Prostate gland (tissue), 2 donors: ENCODE measurements at regions not wholly inside any gene's neighbourhood (a gene's known extent, or its start where the extent isn't known, plus 50 kb on each side); places are given as distances from the start of the nearest gene placed in this dataset.

Experiments
- DNase-seq: peaks from one replicate; pipeline ENCODE4 v3.0.0-alpha.2; 2019; ENCODE audit warnings: low spot score
- H3K27ac ChIP-seq, 2 donors: fragments of 200-600 bp; sonication (generic); 2 replicates each; pipeline ENCODE4 v1.5.1; 2017 to 2019
- H3K27me3 ChIP-seq: fragments of 200-600 bp; sonication (generic); replicated peaks from 2 replicates; pipeline ENCODE4 v1.5.1; 2019; ENCODE audit not compliant: insufficient read depth
- H3K36me3 ChIP-seq, 2 donors: fragments of 200-600 bp; sonication (generic); 1 replicate in 1 of 2; 2 replicates in 1 of 2; pipeline versions ENCODE4 v1.5.1 to v1.8.1; 2017 to 2019
- H3K4me1 ChIP-seq: fragments of 200-600 bp; sonication (generic); replicated peaks from 2 replicates; pipeline ENCODE4 v1.5.1; 2019
- H3K4me3 ChIP-seq, 2 donors: fragments of 200-600 bp; sonication (generic); 2 replicates each; pipeline ENCODE4 v1.5.1; 2017 to 2019
- H3K9me3 ChIP-seq: fragments of 200-600 bp; sonication (generic); 2 replicates; pipeline ENCODE4 v1.5.1; 2017
- POLR2A ChIP-seq: fragments of 450-650 bp; IDR thresholded peaks from one replicate; pipeline ENCODE4 v1.6.1; 2016; ENCODE audit warnings: antibody characterized with exemption, mild to moderate bottlenecking
- POLR2AphosphoS5 ChIP-seq: sonication (generic); formaldehyde crosslinking; IDR thresholded peaks from one replicate; pipeline ENCODE4 v1.6.1; 2017; ENCODE audit warnings: antibody characterized with exemption
- WGBS: methylation state at CpG from one replicate; pipeline ENCODE4 v1.1.5; 2018; 5-methylcytosine and 5-hydroxymethylcytosine counted together
- intact Hi-C: fragments of 100-400 bp; cut with DNase I; formaldehyde crosslinking; loops from one replicate; pipeline ENCODE4 v1.14.2; 2022
- TF ChIP-seq, protein P1 (sequence below), 4 experiments: fragments of 200-600 bp in 2 of 4; fragments of 450-650 bp in 2 of 4; sonication (generic) in 2 of 4; IDR thresholded peaks; 1 replicate in 3 of 4; 2 replicates in 1 of 4; pipeline ENCODE4 v1.5.1; 2016 to 2019; ENCODE audit warnings: antibody characterized with exemption in 4 of 4, mild to moderate bottlenecking in 2 of 4, moderate library complexity in 2 of 4

DNA sequence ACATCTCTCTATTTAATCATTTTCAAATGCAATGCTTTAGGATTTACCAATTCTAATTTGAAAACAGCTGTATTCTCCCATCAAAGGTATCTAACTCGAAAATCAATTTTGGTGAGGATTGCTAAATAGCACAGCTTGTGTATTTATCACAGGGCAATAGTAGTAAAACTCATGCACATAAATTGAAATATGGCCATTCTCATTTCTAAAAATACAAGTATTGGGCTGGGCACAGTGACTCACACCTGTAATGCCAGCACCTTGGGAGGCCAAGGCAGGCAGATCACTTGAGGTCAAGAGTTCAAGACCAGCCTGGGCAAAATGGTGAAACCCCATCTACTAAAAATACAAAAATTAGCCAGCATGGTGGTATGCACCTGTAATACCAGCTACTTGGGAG lies 164.8 kb upstream of the RASA1 start:
- Histone ChIP-seq H3K4me1 (no peaks in the 10 kb centered on the region), H3K36me3 (no peaks in the 10 kb centered on the region), H3K27me3 (no peaks in the 10 kb centered on the region), H3K4me3 (no peak overlapping the region), H3K9me3 (no peaks in the 10 kb centered on the region), H3K27ac (no peak overlapping the region)
- intact Hi-C loops = no loop called here
- no peak for DNase-seq
- no peak for TF ChIP-seq POLR2AphosphoS5
- TF ChIP-seq, protein P1, sequence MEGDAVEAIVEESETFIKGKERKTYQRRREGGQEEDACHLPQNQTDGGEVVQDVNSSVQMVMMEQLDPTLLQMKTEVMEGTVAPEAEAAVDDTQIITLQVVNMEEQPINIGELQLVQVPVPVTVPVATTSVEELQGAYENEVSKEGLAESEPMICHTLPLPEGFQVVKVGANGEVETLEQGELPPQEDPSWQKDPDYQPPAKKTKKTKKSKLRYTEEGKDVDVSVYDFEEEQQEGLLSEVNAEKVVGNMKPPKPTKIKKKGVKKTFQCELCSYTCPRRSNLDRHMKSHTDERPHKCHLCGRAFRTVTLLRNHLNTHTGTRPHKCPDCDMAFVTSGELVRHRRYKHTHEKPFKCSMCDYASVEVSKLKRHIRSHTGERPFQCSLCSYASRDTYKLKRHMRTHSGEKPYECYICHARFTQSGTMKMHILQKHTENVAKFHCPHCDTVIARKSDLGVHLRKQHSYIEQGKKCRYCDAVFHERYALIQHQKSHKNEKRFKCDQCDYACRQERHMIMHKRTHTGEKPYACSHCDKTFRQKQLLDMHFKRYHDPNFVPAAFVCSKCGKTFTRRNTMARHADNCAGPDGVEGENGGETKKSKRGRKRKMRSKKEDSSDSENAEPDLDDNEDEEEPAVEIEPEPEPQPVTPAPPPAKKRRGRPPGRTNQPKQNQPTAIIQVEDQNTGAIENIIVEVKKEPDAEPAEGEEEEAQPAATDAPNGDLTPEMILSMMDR (IDR thresholded peaks at IDR 0.05) = no peak
- no peak for TF ChIP-seq POLR2A
- 81% methylated on average over 1 of the region's 1 CpG for WGBS

DNA sequence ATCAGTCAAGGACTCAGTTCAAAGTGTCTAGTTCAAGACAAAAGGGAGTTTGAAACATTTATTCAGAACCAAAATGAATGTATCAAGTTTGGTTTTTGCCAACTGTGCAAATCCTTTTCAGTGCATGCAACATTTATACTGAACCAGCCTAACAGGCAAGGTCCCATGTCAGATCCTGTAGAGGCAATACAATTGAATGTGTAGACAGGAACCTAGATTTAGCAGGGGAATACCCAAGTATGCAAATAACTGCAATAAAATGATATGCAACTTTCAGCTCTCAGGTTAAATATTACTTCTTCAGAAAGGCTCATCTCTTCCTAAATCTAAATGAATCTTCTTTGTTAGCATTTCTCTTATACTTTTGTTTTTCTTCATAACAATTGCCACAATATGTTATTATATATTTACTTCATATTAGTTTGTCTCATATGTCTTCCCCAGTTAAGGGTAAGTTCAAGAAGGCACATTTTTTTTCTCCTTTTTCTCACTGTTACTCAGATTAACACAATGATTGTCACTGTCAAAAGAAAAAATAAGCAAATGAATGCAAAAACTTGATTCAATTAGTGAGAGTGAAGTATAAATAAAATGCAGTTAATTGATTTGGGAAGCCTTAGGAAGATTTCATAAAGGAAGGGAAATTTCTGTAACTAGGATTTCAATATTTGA lies 163.9 kb upstream of the RASA1 start:
- Histone ChIP-seq H3K27me3 (no peaks in the 10 kb centered on the region), H3K4me1 (no peaks in the 10 kb centered on the region), H3K27ac (no peak overlapping the region), H3K4me3 (no peak overlapping the region), H3K9me3 (no peaks in the 10 kb centered on the region), H3K36me3 (no peaks in the 10 kb centered on the region)
- TF ChIP-seq POLR2A (no peak), POLR2AphosphoS5 (no peak)
- TF ChIP-seq, protein P1 (IDR thresholded peaks at IDR 0.05) = no peak
- no peak for DNase-seq
- intact Hi-C loops = no loop called here

DNA sequence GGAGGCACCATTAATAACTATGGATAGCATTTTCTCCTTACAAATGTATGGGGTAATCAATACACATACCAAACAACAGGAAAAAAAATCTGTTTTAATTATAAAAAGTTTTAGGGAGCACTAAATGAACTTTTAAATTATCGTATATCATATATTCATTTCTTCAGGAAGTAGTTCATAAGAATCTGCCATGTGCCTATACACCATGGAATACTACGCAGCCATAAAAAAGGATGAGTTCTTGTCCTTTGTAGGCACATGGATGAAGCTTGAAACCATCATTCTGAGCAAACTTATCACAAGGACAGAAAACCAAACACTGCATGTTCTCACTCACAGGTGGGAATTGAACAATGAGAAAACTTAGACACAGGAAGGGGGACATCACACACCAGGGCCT lies 162.1 kb upstream of the RASA1 start:
- Histone ChIP-seq H3K27ac (no peak overlapping the region), H3K4me3 (no peak overlapping the region), H3K36me3 (no peaks in the 10 kb centered on the region), H3K4me1 (no peaks in the 10 kb centered on the region), H3K27me3 (no peaks in the 10 kb centered on the region), H3K9me3 (no peaks in the 10 kb centered on the region)
- 50% methylated on average over 2 of the region's 2 CpGs for WGBS
- intact Hi-C loops = no loop called here
- no peak for DNase-seq
- TF ChIP-seq, protein P1 (IDR thresholded peaks at IDR 0.05) = no peak
- TF ChIP-seq POLR2A (no peak), POLR2AphosphoS5 (no peak)

DNA sequence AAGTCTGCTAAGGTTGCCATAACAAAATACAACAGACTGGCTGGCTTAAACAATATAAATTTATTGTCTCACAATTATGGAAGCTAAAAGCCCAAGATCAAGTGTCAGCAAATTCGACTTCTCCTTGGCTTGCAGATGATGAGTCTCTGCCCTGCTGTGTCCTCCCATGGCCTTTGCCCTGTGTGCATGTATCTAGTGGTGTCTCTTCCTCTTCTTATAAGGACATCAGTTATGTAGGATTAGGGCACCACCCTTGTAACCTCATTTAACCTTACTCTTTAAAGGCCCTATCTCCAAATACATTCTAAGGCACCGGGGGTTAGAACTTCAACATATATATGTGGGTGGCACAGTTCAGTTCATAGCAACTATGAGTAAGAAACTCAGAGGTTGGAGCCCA lies 157.9 kb upstream of the RASA1 start:
- H3K27ac ChIP-seq = no peak overlapping the region
- 80% methylated on average over 2 of the region's 2 CpGs for WGBS

DNA sequence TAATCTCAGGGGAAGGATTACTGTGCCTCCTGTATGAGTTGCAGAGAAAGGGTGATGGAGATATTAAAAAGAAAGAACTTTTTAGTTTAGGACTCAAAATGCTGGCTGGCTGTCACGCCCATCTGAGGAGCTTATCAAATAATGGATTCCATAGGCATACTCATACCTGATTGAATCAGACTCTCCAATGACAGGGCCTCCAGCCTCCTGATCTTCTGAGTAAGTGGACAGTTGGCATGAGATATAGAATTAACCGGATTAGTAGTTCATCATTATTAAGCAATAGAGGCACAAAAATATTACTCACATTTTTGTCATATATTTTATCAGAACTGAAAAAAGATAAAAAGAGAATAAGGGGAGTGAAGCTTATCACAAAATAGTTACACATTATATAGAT lies 157.0 kb upstream of the RASA1 start:
- intact Hi-C loops = no loop called here
- Histone ChIP-seq H3K9me3 (no peaks in the 10 kb centered on the region), H3K27ac (no peak overlapping the region), H3K27me3 (no peaks in the 10 kb centered on the region), H3K36me3 (no peaks in the 10 kb centered on the region), H3K4me3 (no peak overlapping the region), H3K4me1 (no peaks in the 10 kb centered on the region)
- 100% methylated on average over 2 of the region's 2 CpGs for WGBS
- DNase-seq = no peak
- TF ChIP-seq POLR2AphosphoS5 (no peak), POLR2A (no peak)
- TF ChIP-seq, protein P1 (IDR thresholded peaks at IDR 0.05) = no peak

More for the DNA sequence above, 157.9 kb upstream of the RASA1 start:
- H3K9me3 ChIP-seq = no peaks in the 10 kb centered on the region
- TF ChIP-seq POLR2A = no peak
- TF ChIP-seq, protein P1 (IDR thresholded peaks at IDR 0.05) = no peak
- no peak for TF ChIP-seq POLR2AphosphoS5
- H3K36me3 ChIP-seq = no peaks in the 10 kb centered on the region
- intact Hi-C loops = no loop called here
- no peak overlapping the region for H3K4me3 ChIP-seq
- no peaks in the 10 kb centered on the region for H3K27me3 ChIP-seq
- no peaks in the 10 kb centered on the region for H3K4me1 ChIP-seq
- no peak for DNase-seq
